PC-3 (cell line): ENCODE measurements at regions not wholly inside any gene's neighbourhood (a gene's known extent, or its start where the extent isn't known, plus 50 kb on each side); places are given as distances from the start of the nearest gene placed in this dataset.

ENCODE experiments used
- CTCF ChIP-seq: fragments of 300-600 bp; sonication (generic); conservative IDR thresholded peaks from 2 replicates; pipeline ENCODE4 v1.5.1; 2017; ENCODE audit warnings: antibody characterized with exemption, low read depth, mild to moderate bottlenecking, low read length
- EZH2 ChIP-seq: fragments of 300-600 bp; sonication (generic); IDR thresholded peaks from one replicate; pipeline ENCODE4 v1.6.1; 2017; ENCODE audit warnings: antibody characterized with exemption, mild to moderate bottlenecking, low read length; ENCODE audit not compliant: unreplicated experiment
- EZH2phosphoT487 ChIP-seq: fragments of 300-600 bp; sonication (generic); IDR thresholded peaks from 2 replicates; pipeline ENCODE4 v1.6.1; 2018; ENCODE audit warnings: mild to moderate bottlenecking, antibody characterized with exemption, low read length, borderline replicate concordance

- TF ChIP-seq CTCF (no peak), EZH2phosphoT487 (no peak), EZH2 (no peak)
Observed at GRCh38 chr18:57907550-57907949, 104.4 kb upstream of the ATP8B1 start.
